ENCODE measurements at regions not wholly inside any gene's neighbourhood (a gene's known extent, or its start where the extent isn't known, plus 50 kb on each side); places are given as distances from the start of the nearest gene placed in this dataset.

GRCh38 chr2:129902731-129903585 lies 76.5 kb upstream of the RAB6C start:
- no peak for DNase-seq

GRCh38 chr2:129903586-129904425 lies 75.7 kb upstream of the RAB6C start:
- DNase-seq = no peak

- no peak for DNase-seq
Observed at GRCh38 chr2:129904532-129905446, 74.7 kb upstream of the RAB6C start.

- no peak for DNase-seq
Observed at GRCh38 chr2:129905664-129906081, 73.8 kb upstream of the RAB6C start.

GRCh38 chr2:129906139-129906860 lies 73.2 kb upstream of the RAB6C start:
- no peak for DNase-seq

- no peak for DNase-seq
Observed at GRCh38 chr2:129906861-129907235, 72.6 kb upstream of the RAB6C start.

- no peak for DNase-seq
Observed at GRCh38 chr2:129907256-129907998, 72.0 kb upstream of the RAB6C start.

GRCh38 chr2:129908721-129909373 lies 70.6 kb upstream of the RAB6C start:
- DNase-seq = no peak

- DNase-seq = no peak
Observed at GRCh38 chr2:129909651-129910418, 69.6 kb upstream of the RAB6C start.

GRCh38 chr2:129910446-129911362 lies 68.8 kb upstream of the RAB6C start:
- DNase-seq = no peak

GRCh38 chr2:129911363-129912065 lies 68.0 kb upstream of the RAB6C start:
- no peak for DNase-seq

- DNase-seq = no peak
Observed at GRCh38 chr2:129912066-129912820, 67.2 kb upstream of the RAB6C start.

- no peak for DNase-seq
Observed at GRCh38 chr2:129912871-129913694, 66.4 kb upstream of the RAB6C start.

GRCh38 chr2:129913695-129914495 lies 65.6 kb upstream of the RAB6C start:
- no peak for DNase-seq

GRCh38 chr2:129914538-129915302 lies 64.7 kb upstream of the RAB6C start:
- DNase-seq = no peak
